ENCODE measurements at regions not wholly inside any gene's neighbourhood (a gene's known extent, or its start where the extent isn't known, plus 50 kb on each side); places are given as distances from the start of the nearest gene placed in this dataset.

GRCh38 chr5:103498800-103499551 is 63.6 kb downstream of the NUDT12 start:
- no peak for DNase-seq (ENCODE audit: low read depth)

GRCh38 chr5:103498211-103498610 is 64.4 kb downstream of the NUDT12 start:
- DNase-seq (ENCODE audit: low read depth), result no peak

GRCh38 chr5:103497781-103498180 is 64.8 kb downstream of the NUDT12 start:
- DNase-seq (ENCODE audit: low read depth), result no peak

- DNase-seq (ENCODE audit: low read depth), result no peak
These were observed 72.4 kb downstream of the NUDT12 start for GRCh38 chr5:103490030-103490739.

- no peak for DNase-seq (ENCODE audit: low read depth)
These were observed 73.3 kb downstream of the NUDT12 start for GRCh38 chr5:103489307-103489706.

GRCh38 chr5:103487822-103488493 is 74.6 kb downstream of the NUDT12 start:
- DNase-seq (ENCODE audit: low read depth), result no peak

- DNase-seq (ENCODE audit: low read depth), result no peak
These were observed 75.4 kb downstream of the NUDT12 start for GRCh38 chr5:103487218-103487617.

- no peak for DNase-seq (ENCODE audit: low read depth)
These were observed 75.8 kb downstream of the NUDT12 start for GRCh38 chr5:103486739-103487138.

GRCh38 chr5:103480246-103480645 is 82.3 kb downstream of the NUDT12 start:
- DNase-seq (ENCODE audit: low read depth), result no peak

GRCh38 chr5:103477678-103478077 is 84.9 kb downstream of the NUDT12 start:
- DNase-seq (ENCODE audit: low read depth), result no peak

- DNase-seq (ENCODE audit: low read depth), result no peak
These were observed 85.8 kb downstream of the NUDT12 start for GRCh38 chr5:103476811-103477210.

- no peak for DNase-seq (ENCODE audit: low read depth)
These were observed 86.9 kb downstream of the NUDT12 start for GRCh38 chr5:103475629-103476240.

- DNase-seq (ENCODE audit: low read depth), result no peak
These were observed 87.9 kb downstream of the NUDT12 start for GRCh38 chr5:103474677-103475076.

GRCh38 chr5:103473725-103474124 is 88.9 kb downstream of the NUDT12 start:
- no peak for DNase-seq (ENCODE audit: low read depth)

- no peak for DNase-seq (ENCODE audit: low read depth)
These were observed 89.8 kb downstream of the NUDT12 start for GRCh38 chr5:103472830-103473229.

- DNase-seq (ENCODE audit: low read depth), result no peak
These were observed 90.3 kb downstream of the NUDT12 start for GRCh38 chr5:103472265-103472664.

- no peak for DNase-seq (ENCODE audit: low read depth)
These were observed 93.1 kb downstream of the NUDT12 start for GRCh38 chr5:103469288-103470040.

- DNase-seq (ENCODE audit: low read depth), result no peak
These were observed 94.8 kb downstream of the NUDT12 start for GRCh38 chr5:103467831-103468230.

GRCh38 chr5:103466495-103466894 is 96.1 kb downstream of the NUDT12 start:
- DNase-seq (ENCODE audit: low read depth), result no peak

- DNase-seq (ENCODE audit: low read depth), result no peak
These were observed 96.7 kb downstream of the NUDT12 start for GRCh38 chr5:103465891-103466290.

- no peak for DNase-seq (ENCODE audit: low read depth)
These were observed 97.6 kb downstream of the NUDT12 start for GRCh38 chr5:103464835-103465484.

Data from HS-5 (cell line).